ENCODE measurements at regions not wholly inside any gene's neighbourhood (a gene's known extent, or its start where the extent isn't known, plus 50 kb on each side); places are given as distances from the start of the nearest gene placed in this dataset.

GRCh38 chr9:116090030-116090770, 63.4 kb upstream of the PAPPA start:
- TF ChIP-seq CEBPB (IDR thresholded peaks at IDR 0.05; ENCODE audit: borderline replicate concordance, low read depth, low read length) (no peak), SRF (IDR thresholded peaks at IDR 0.05; ENCODE audit: low read depth, low read length) (no peak)
